MM.1S (cell line): ENCODE measurements at regions not wholly inside any gene's neighbourhood (a gene's known extent, or its start where the extent isn't known, plus 50 kb on each side); places are given as distances from the start of the nearest gene placed in this dataset.

ENCODE experiments used
- DNase-seq: peaks from one replicate; pipeline ENCODE4 v3.0.0-alpha.2; 2015
- H2AFZ ChIP-seq: fragments of 300-600 bp; sonication (generic); 2 replicates; pipeline ENCODE4 v1.6.0; 2016; ENCODE audit warnings: antibody characterized with exemption, low read length
- H3F3A ChIP-seq: fragments of 300-600 bp; sonication (generic); 2 replicates; pipeline ENCODE4 v1.6.1; 2016; ENCODE audit warnings: mild to moderate bottlenecking, antibody characterized with exemption, low read length, moderate library complexity, mixed read lengths; ENCODE audit not compliant: insufficient read depth
- H3K27ac ChIP-seq: fragments of 300-600 bp; sonication (generic); 2 replicates; pipeline ENCODE4 v1.5.1; 2016; ENCODE audit warnings: mild to moderate bottlenecking, low read length
- H3K27me3 ChIP-seq: fragments of 300-600 bp; sonication (generic); replicated peaks from 2 replicates; pipeline ENCODE4 v1.6.0; 2016; ENCODE audit warnings: low read length; ENCODE audit not compliant: insufficient read depth
- H3K36me3 ChIP-seq: fragments of 300-600 bp; sonication (generic); replicated peaks from 2 replicates; pipeline ENCODE4 v1.6.1; 2016; ENCODE audit warnings: mild to moderate bottlenecking, low read length, mixed read lengths; ENCODE audit not compliant: insufficient read depth
- H3K4me1 ChIP-seq: fragments of 300-600 bp; sonication (generic); 2 replicates; pipeline ENCODE4 v1.6.1; 2016; ENCODE audit warnings: low read length, mixed read lengths
- H3K4me2 ChIP-seq: fragments of 300-600 bp; sonication (generic); 2 replicates; pipeline ENCODE4 v1.6.0; 2016; ENCODE audit warnings: low read depth, low read length
- H3K4me3 ChIP-seq: fragments of 300-600 bp; sonication (generic); 2 replicates; pipeline ENCODE4 v1.5.1; 2016; ENCODE audit warnings: low read length, mixed read lengths
- H3K79me2 ChIP-seq: fragments of 300-600 bp; sonication (generic); 2 replicates; pipeline ENCODE4 v1.6.1; 2016; ENCODE audit warnings: mixed run types, low read length, mixed read lengths
- H3K9ac ChIP-seq: fragments of 300-600 bp; sonication (generic); 2 replicates; pipeline ENCODE4 v1.6.1; 2016; ENCODE audit warnings: low read length, mixed read lengths
- H3K9me2 ChIP-seq: fragments of 300-600 bp; sonication (generic); replicated peaks from 2 replicates; pipeline ENCODE4 v1.6.1; 2016; ENCODE audit warnings: mild to moderate bottlenecking, low read length, mixed read lengths; ENCODE audit not compliant: insufficient read depth
- H3K9me3 ChIP-seq: fragments of 300-600 bp; sonication (generic); replicated peaks from 2 replicates; pipeline ENCODE4 v1.6.1; 2016; ENCODE audit warnings: mild to moderate bottlenecking, low read length, mixed read lengths; ENCODE audit not compliant: insufficient read depth
- H4K20me1 ChIP-seq: fragments of 300-600 bp; sonication (generic); 2 replicates; pipeline ENCODE4 v1.6.1; 2016; ENCODE audit warnings: mild to moderate bottlenecking, low read length, moderate library complexity, mixed read lengths; ENCODE audit not compliant: insufficient read depth
- CTCF ChIP-seq: fragments of 300-600 bp; sonication (generic); IDR thresholded peaks from 2 replicates; pipeline ENCODE4 v1.5.1; 2016; ENCODE audit warnings: antibody characterized with exemption, low read length, mixed read lengths
- EZH2 ChIP-seq: fragments of 300-600 bp; sonication (generic); optimal IDR thresholded peaks from 2 replicates; pipeline ENCODE3; 2017; ENCODE audit warnings: low read depth, mild to moderate bottlenecking, antibody characterized with exemption, low read length, mixed read lengths
- EZH2phosphoT487 ChIP-seq: fragments of 300-600 bp; sonication (generic); IDR thresholded peaks from 2 replicates; pipeline ENCODE4 v1.6.1; 2018; ENCODE audit warnings: antibody characterized with exemption, low read length

- no peaks in the 10 kb centered on the region for H3K9me2 ChIP-seq
- H3F3A ChIP-seq = no peaks in the 10 kb centered on the region
- H3K36me3 ChIP-seq = no peaks in the 10 kb centered on the region
- H3K79me2 ChIP-seq = no peaks in the 10 kb centered on the region
- no peak overlapping the region for H3K9ac ChIP-seq
- H2AFZ ChIP-seq = no peak overlapping the region
- no peaks in the 10 kb centered on the region for H3K27me3 ChIP-seq
- TF ChIP-seq CTCF (no peak), EZH2 (no peak), EZH2phosphoT487 (no peak)
- no peak for DNase-seq
- H3K4me2 ChIP-seq = no peak overlapping the region
- no peaks in the 10 kb centered on the region for H3K9me3 ChIP-seq
- H3K27ac ChIP-seq = no peak overlapping the region
- H3K4me3 ChIP-seq = no peak overlapping the region
- no peaks in the 10 kb centered on the region for H4K20me1 ChIP-seq
- no peaks in the 10 kb centered on the region for H3K4me1 ChIP-seq
Measured at GRCh38 chr6:154606457-154606856, 96.0 kb upstream of the CNKSR3 start.

- no peak for TF ChIP-seq EZH2phosphoT487
- no peak for TF ChIP-seq EZH2
- TF ChIP-seq CTCF = no peak
- no peaks in the 10 kb centered on the region for H3K27me3 ChIP-seq
- H3K9me3 ChIP-seq = no peaks in the 10 kb centered on the region
- H3K9ac ChIP-seq = no peak overlapping the region
- H3K9me2 ChIP-seq = no peaks in the 10 kb centered on the region
- no peak overlapping the region for H2AFZ ChIP-seq
- no peaks in the 10 kb centered on the region for H3K36me3 ChIP-seq
- H3K27ac ChIP-seq = no peak overlapping the region
- H3K4me2 ChIP-seq = no peak overlapping the region
- H4K20me1 ChIP-seq = no peaks in the 10 kb centered on the region
- no peaks in the 10 kb centered on the region for H3K4me1 ChIP-seq
- H3K79me2 ChIP-seq = no peaks in the 10 kb centered on the region
- no peak for DNase-seq
- no peak overlapping the region for H3K4me3 ChIP-seq
- H3F3A ChIP-seq = no peaks in the 10 kb centered on the region
Measured at GRCh38 chr6:154606860-154607259, 96.4 kb upstream of the CNKSR3 start.

- Histone ChIP-seq H3K9ac (no peak overlapping the region), H3K36me3 (no peaks in the 10 kb centered on the region), H2AFZ (no peak overlapping the region), H3K4me2 (no peak overlapping the region), H3K9me2 (no peaks in the 10 kb centered on the region), H3F3A (no peaks in the 10 kb centered on the region), H3K9me3 (no peaks in the 10 kb centered on the region), H3K27me3 (no peaks in the 10 kb centered on the region), H3K4me3 (no peak overlapping the region), H3K27ac (no peak overlapping the region), H3K4me1 (no peaks in the 10 kb centered on the region), H4K20me1 (no peaks in the 10 kb centered on the region), H3K79me2 (no peaks in the 10 kb centered on the region)
- TF ChIP-seq CTCF (no peak), EZH2phosphoT487 (no peak), EZH2 (no peak)
- no peak for DNase-seq
Measured at GRCh38 chr6:154611241-154611640, 100.8 kb upstream of the CNKSR3 start.
